Endothelial cell of umbilical vein (primary cell): ENCODE measurements at regions not wholly inside any gene's neighbourhood (a gene's known extent, or its start where the extent isn't known, plus 50 kb on each side); places are given as distances from the start of the nearest gene placed in this dataset.

ENCODE experiments used
- BruUV-seq: library from RNA; stranded (reverse); fragments of 400-500 nt; replicated peaks from 2 replicates; lab custom pipeline; 2021; lab: Mats Ljungman, UMichigan
- CTCF ChIA-PET: fragments of 300-600, 350-600 bp; sonication (Branson Sonifier 250); formaldehyde crosslinking; loops from one replicate; lab custom pipeline; 2021; ENCODE audit warnings: antibody characterized with exemption, inconsistent platforms; lab: Charles Lee
- POLR2A ChIA-PET: fragments of 300-600, 350-600 bp; sonication (Branson Sonifier 250); formaldehyde crosslinking; loops from one replicate; lab custom pipeline; 2021; ENCODE audit warnings: antibody characterized with exemption, inconsistent platforms; lab: Charles Lee
- DNase-seq: peaks from one replicate; pipeline ENCODE4 v3.0.0-alpha.2; 2011; ENCODE audit warnings: low read depth, low spot score
- FAIRE-seq: peaks from 2 replicates; lab custom pipeline; 2011; peaks lifted over from hg19 to GRCh38; lab: Jason Lieb, UNC
- H2AFZ ChIP-seq: 2 replicates; pipeline ENCODE4 v1.6.0; 2012; ENCODE audit warnings: low read depth, low read length, control low read depth, inconsistent platforms
- H3K27ac ChIP-seq: 2 replicates; pipeline ENCODE4 v1.5.1; 2011; ENCODE audit warnings: low read depth, mild to moderate bottlenecking, control low read depth, low read length, moderate library complexity; ENCODE audit not compliant: insufficient read depth
- H3K27me3 ChIP-seq, 2 experiments: 2 replicates each; pipeline versions ENCODE4 v1.6.0 to v1.6.1; 2011; ENCODE audit warnings: low read length in 2 of 2, mixed read lengths in 1 of 2; ENCODE audit not compliant: control insufficient read depth in 2 of 2, insufficient read depth in 2 of 2
- H3K36me3 ChIP-seq, 2 experiments: 2 replicates in 1 of 2; 3 replicates in 1 of 2; pipeline ENCODE4 v1.5.1; 2011; ENCODE audit warnings: low read length in 2 of 2, mild to moderate bottlenecking in 1 of 2, moderate library complexity in 1 of 2; ENCODE audit not compliant: control insufficient read depth in 2 of 2, insufficient read depth in 2 of 2; ENCODE audit errors: extremely low read depth in 1 of 2
- H3K4me1 ChIP-seq: 3 replicates; pipeline ENCODE4 v1.5.1; 2011; ENCODE audit warnings: mild to moderate bottlenecking, low read length; ENCODE audit not compliant: control insufficient read depth, insufficient read depth; ENCODE audit errors: extremely low read depth
- H3K4me2 ChIP-seq: 2 replicates; pipeline ENCODE4 v1.6.1; 2011; ENCODE audit warnings: low read length, control low read depth, mixed read lengths; ENCODE audit not compliant: insufficient read depth
- H3K4me3 ChIP-seq, 3 experiments: fragments of 200-600 bp in 1 of 3; sonication (generic), shearing (Covaris generic) in 1 of 3; replicated peaks in 1 of 3; 2 replicates each; pipeline ENCODE4 v1.5.1; 2011 to 2016; ENCODE audit warnings: control low read depth in 3 of 3, low read length in 3 of 3, mild to moderate bottlenecking in 2 of 3, inconsistent platforms in 1 of 3, low read depth in 1 of 3, moderate library complexity in 1 of 3; ENCODE audit not compliant: insufficient read depth in 1 of 3
- H3K79me2 ChIP-seq: 2 replicates; pipeline ENCODE4 v1.6.0; 2012; ENCODE audit warnings: low read length, inconsistent platforms; ENCODE audit not compliant: control insufficient read depth, insufficient read depth
- H3K9ac ChIP-seq: replicated peaks from 2 replicates; pipeline ENCODE3; 2011; ENCODE audit warnings: low read length, control low read depth; ENCODE audit not compliant: insufficient read depth; ENCODE audit errors: extremely low read depth
- H3K9me1 ChIP-seq: replicated peaks from 3 replicates; pipeline ENCODE4 v1.6.0; 2011; ENCODE audit warnings: mild to moderate bottlenecking, low read length; ENCODE audit not compliant: control insufficient read depth, insufficient read depth; ENCODE audit errors: extremely low read depth
- H3K9me3 ChIP-seq: replicated peaks from 2 replicates; pipeline ENCODE4 v1.5.1; 2012; ENCODE audit warnings: low read length, inconsistent platforms; ENCODE audit not compliant: control insufficient read depth, insufficient read depth
- H4K20me1 ChIP-seq: replicated peaks from 2 replicates; pipeline ENCODE3; 2011; ENCODE audit warnings: mild to moderate bottlenecking, low read length; ENCODE audit not compliant: control insufficient read depth, insufficient read depth; ENCODE audit errors: extremely low read depth
- EZH2 ChIP-seq: IDR thresholded peaks from 2 replicates; pipeline ENCODE4 v1.6.1; 2012; ENCODE audit warnings: borderline replicate concordance, low read depth, mild to moderate bottlenecking, moderate library complexity, low read length, inconsistent platforms; ENCODE audit not compliant: severe bottlenecking
- FOS ChIP-seq: IDR thresholded peaks from 2 replicates; pipeline ENCODE4 v1.6.1; 2011; ENCODE audit warnings: mild to moderate bottlenecking, low read length, moderate library complexity, borderline replicate concordance; ENCODE audit not compliant: insufficient read depth
- GATA2 ChIP-seq: IDR thresholded peaks from 2 replicates; pipeline ENCODE4 v1.7.0; 2011; ENCODE audit warnings: low read depth, mild to moderate bottlenecking, moderate library complexity, mixed read lengths, low read length; ENCODE audit not compliant: insufficient read length, insufficient read depth
- POLR2AphosphoS5 ChIP-seq: IDR thresholded peaks from 2 replicates; pipeline ENCODE4 v1.6.1; 2012; ENCODE audit warnings: low read depth, mild to moderate bottlenecking, control low read depth, low read length, moderate library complexity; ENCODE audit not compliant: insufficient read depth
- dilution Hi-C: fragments of 300-500 bp; cut with MboI; formaldehyde crosslinking; loops from one replicate; pipeline ENCODE4 v1.15.0; 2019; ENCODE audit warnings: low sequenced_read_pairs; ENCODE audit not compliant: extremely low pct_ligation_motif_present
- intact Hi-C: fragments of 100-400 bp; cut with micrococcal nuclease; formaldehyde crosslinking; loops from one replicate; pipeline ENCODE4 v1.10.0; 2022
- TF ChIP-seq, protein P1 (sequence below): IDR thresholded peaks from 2 replicates; pipeline ENCODE4 v1.6.1; 2011; ENCODE audit not compliant: insufficient read depth, insufficient read length
- TF ChIP-seq, protein P2 (sequence below), 2 donors: IDR thresholded peaks; 1 replicate in 1 of 2; 2 replicates in 1 of 2; pipeline ENCODE4 v1.5.1; 2011; ENCODE audit warnings: low read length in 2 of 2, mild to moderate bottlenecking in 2 of 2, moderate library complexity in 2 of 2, control low read depth in 1 of 2, inconsistent platforms in 1 of 2, low read depth in 1 of 2; ENCODE audit not compliant: insufficient read depth in 1 of 2; ENCODE audit errors: extremely low read depth in 1 of 2

DNA sequence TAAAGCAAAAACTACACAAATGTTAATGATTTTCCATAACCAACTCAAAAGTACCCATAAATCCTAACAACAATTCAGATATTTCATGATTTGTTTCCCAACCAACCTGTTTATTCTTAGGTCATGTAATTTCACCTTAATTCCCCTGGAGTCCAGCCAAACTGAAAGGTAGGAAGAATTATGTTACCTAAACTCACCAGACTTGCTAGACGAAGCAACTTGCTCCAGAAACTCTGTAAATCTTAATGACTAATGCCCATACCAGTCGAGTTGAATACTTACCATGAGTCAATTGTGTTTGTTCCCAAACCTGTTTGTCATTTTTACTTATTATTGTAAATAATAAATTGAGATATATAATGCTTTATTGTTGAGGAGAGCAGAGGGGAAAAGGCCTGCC is 1030.0 kb downstream of the TBL1XR1 start:
- Histone ChIP-seq H3K79me2 (no peaks in the 10 kb centered on the region), H4K20me1 (no peaks in the 10 kb centered on the region), H3K4me2 (no peak overlapping the region), H3K27me3 (no peaks in the 10 kb centered on the region), H3K36me3 (no peaks in the 10 kb centered on the region), H3K9me1 (no peaks in the 10 kb centered on the region), H3K4me3 (no peak overlapping the region), H3K9ac (no peak overlapping the region), H2AFZ (no peak overlapping the region), H3K9me3 (no peaks in the 10 kb centered on the region), H3K27ac (no peak overlapping the region), H3K4me1 (no peaks in the 10 kb centered on the region)
- CTCF ChIA-PET: no interaction called here
- dilution Hi-C loops: no loop called here
- no peak for FAIRE-seq
- no TSS peak for BruUV-seq
- intact Hi-C loops: no loop called here
- POLR2A ChIA-PET: no interaction called here
- DNase-seq: no peak
- TF ChIP-seq EZH2: no peak
- TF ChIP-seq FOS: no peak
- TF ChIP-seq, protein P1, sequence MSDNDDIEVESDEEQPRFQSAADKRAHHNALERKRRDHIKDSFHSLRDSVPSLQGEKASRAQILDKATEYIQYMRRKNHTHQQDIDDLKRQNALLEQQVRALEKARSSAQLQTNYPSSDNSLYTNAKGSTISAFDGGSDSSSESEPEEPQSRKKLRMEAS: no peak
- no peak for TF ChIP-seq POLR2AphosphoS5
- TF ChIP-seq, protein P2, sequence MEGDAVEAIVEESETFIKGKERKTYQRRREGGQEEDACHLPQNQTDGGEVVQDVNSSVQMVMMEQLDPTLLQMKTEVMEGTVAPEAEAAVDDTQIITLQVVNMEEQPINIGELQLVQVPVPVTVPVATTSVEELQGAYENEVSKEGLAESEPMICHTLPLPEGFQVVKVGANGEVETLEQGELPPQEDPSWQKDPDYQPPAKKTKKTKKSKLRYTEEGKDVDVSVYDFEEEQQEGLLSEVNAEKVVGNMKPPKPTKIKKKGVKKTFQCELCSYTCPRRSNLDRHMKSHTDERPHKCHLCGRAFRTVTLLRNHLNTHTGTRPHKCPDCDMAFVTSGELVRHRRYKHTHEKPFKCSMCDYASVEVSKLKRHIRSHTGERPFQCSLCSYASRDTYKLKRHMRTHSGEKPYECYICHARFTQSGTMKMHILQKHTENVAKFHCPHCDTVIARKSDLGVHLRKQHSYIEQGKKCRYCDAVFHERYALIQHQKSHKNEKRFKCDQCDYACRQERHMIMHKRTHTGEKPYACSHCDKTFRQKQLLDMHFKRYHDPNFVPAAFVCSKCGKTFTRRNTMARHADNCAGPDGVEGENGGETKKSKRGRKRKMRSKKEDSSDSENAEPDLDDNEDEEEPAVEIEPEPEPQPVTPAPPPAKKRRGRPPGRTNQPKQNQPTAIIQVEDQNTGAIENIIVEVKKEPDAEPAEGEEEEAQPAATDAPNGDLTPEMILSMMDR (IDR thresholded peaks at IDR 0.05; ENCODE audit: extremely low read depth in 1 of 2, insufficient read depth in 1 of 2, low read depth in 1 of 2, low read length in 2 of 2): no peak
- TF ChIP-seq GATA2: no peak
